Heart right ventricle (tissue), 16 donors: ENCODE measurements at regions not wholly inside any gene's neighbourhood (a gene's known extent, or its start where the extent isn't known, plus 50 kb on each side); places are given as distances from the start of the nearest gene placed in this dataset.
A peak's percentile ranks its signal among the peaks of the same experiment; 100 is the strongest.

Experiments used
- ATAC-seq, 8 donors: fragments of 200-7000 bp; cut with Tn5 transposase; one replicate each; pipeline ENCODE4 v1.9.1; 2020; ENCODE audit warnings: mild to moderate bottlenecking in 8 of 8, moderate library complexity in 8 of 8, moderate number of reproducible peaks in 1 of 8
- DNase-seq, 2 donors: peaks; one replicate each; pipeline ENCODE4 v3.0.0-alpha.2; 2020
- H3K27ac ChIP-seq, 10 donors: fragments of 200-600 bp; sonication (generic) in 2 of 10; one replicate each; pipeline versions ENCODE4 v1.5.0 to v1.8.0; 2020 to 2022; ENCODE audit warnings: mild to moderate bottlenecking in 3 of 10
- H3K27me3 ChIP-seq, 7 donors: fragments of 200-600 bp; one replicate each; pipeline ENCODE4 v1.8.0; 2021 to 2022; ENCODE audit warnings: mild to moderate bottlenecking in 2 of 7
- H3K36me3 ChIP-seq, 9 donors: fragments of 200-600 bp; sonication (generic) in 1 of 9; one replicate each; pipeline versions ENCODE4 v1.5.0 to v1.8.0; 2020 to 2022; ENCODE audit warnings: mild to moderate bottlenecking in 2 of 9
- H3K4me1 ChIP-seq, 9 donors: fragments of 200-600 bp; sonication (generic) in 1 of 9; one replicate each; pipeline versions ENCODE4 v1.5.0 to v1.8.0; 2020 to 2022; ENCODE audit warnings: mild to moderate bottlenecking in 4 of 9
- H3K4me3 ChIP-seq, 10 donors: fragments of 200-600 bp; sonication (generic) in 2 of 10; one replicate each; pipeline versions ENCODE4 v1.5.0 to v1.8.0; 2020 to 2022; ENCODE audit warnings: mild to moderate bottlenecking in 7 of 10, moderate library complexity in 2 of 10
- H3K9me3 ChIP-seq, 11 donors: fragments of 200-600 bp in 10 of 11; sonication (generic) in 2 of 11; one replicate each; pipeline versions ENCODE4 v1.5.0 to v1.8.0; 2013 to 2022; ENCODE audit warnings: mild to moderate bottlenecking in 2 of 11, control low read depth in 1 of 11, moderate library complexity in 1 of 11
- WGBS, 2 donors: extraction: QIAGEN DNeasy Blood & Tissue Kit; methylation state at CpG; one replicate each; pipeline ENCODE4 v1.1.7; 2013; ENCODE audit warnings: inconsistent platforms in 1 of 2; 5-methylcytosine and 5-hydroxymethylcytosine counted together
- intact Hi-C, 10 donors: fragments of 100-400 bp; cut with DNase I; formaldehyde crosslinking; loops; one replicate each; pipeline versions ENCODE4 v1.11.1 to v1.14.2; 2022
- TF ChIP-seq, protein P1 (sequence below), 9 donors: fragments of 200-600 bp; sonication (generic) in 2 of 9; IDR thresholded peaks; one replicate each; pipeline versions ENCODE4 v1.5.0 to v1.8.0; 2021 to 2022; ENCODE audit warnings: antibody characterized with exemption in 9 of 9, mild to moderate bottlenecking in 5 of 9, moderate library complexity in 1 of 9
- donor health status: Arrhythmogenic right ventricular cardiomyopathy.
- donor health status: ischemic (EF 13 %, LVEDD 7.1; RV severe dilation, severe dysfunction).
- donor health status: healthy with polysubstance abuse.
- donor health status: DM: no; HTN: yes; CAD: no.
- donor health status: DM: no; HTN: no; CAD: no.
- donor health status: ischemic (EF 25% LVEDD 6.9; RV normal size, moderate dysfunction).
- donor health status: ischemic (EF 25% LVEDD 5.7; RV mildly dilated, moderate dysfunction).
- donor health status: healthy.
- donor health status: DM: yes; HTN: yes; CAD: no.
- donor health status: Ischemic cardiomyopathy.
- donor health status: ischemic (EF 35%, LVEDD 5.7; RV mildly dilated, moderate dysfunction).
- donor health status: nonischemic (EF 11% LVEDD 7.7; RV severe dilation, severe dysfunction).
- donor health status: DM: yes; HTN: yes; CAD: no.
- donor health status: PGD.
- donor health status: ischemic (EF 29% LVEDD 5.4; RV normal size, mild dysfunction).
- donor health status: nonischemic (EF 23%, LVEDD 6.1; RV moderate dilation, normal function).

DNA sequence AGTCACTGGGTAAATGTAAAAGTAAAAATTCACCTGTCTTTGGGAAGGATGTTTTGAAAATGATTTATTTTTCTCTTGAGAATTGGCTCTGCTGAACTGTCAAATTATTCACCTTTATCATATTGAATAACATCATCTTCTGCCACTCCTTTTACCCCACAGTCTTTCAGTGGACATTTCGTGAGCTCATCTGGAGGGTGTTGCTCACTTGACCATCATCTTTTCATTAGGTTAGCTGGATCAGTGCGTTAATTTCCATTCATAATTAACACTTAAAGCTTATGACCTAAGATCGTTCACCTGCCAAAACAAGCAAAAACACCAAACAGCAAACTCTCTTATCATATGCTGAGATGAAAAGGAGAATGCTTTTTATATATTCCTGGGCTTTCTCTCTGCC is 53.4 kb upstream of the TNFAIP8 start:
- Histone ChIP-seq H3K9me3 (no peaks in the 10 kb centered on the region), H3K27ac (peak overlapping the region in 1 of 10 donors; percentile 48), H3K4me3 (no peak overlapping the region), H3K4me1 (peaks cover 0 to 56% (median 13%) of the 10 kb centered on the region in 9 donors), H3K27me3 (no peaks in the 10 kb centered on the region), H3K36me3 (no peaks in the 10 kb centered on the region)
- TF ChIP-seq, protein P1, sequence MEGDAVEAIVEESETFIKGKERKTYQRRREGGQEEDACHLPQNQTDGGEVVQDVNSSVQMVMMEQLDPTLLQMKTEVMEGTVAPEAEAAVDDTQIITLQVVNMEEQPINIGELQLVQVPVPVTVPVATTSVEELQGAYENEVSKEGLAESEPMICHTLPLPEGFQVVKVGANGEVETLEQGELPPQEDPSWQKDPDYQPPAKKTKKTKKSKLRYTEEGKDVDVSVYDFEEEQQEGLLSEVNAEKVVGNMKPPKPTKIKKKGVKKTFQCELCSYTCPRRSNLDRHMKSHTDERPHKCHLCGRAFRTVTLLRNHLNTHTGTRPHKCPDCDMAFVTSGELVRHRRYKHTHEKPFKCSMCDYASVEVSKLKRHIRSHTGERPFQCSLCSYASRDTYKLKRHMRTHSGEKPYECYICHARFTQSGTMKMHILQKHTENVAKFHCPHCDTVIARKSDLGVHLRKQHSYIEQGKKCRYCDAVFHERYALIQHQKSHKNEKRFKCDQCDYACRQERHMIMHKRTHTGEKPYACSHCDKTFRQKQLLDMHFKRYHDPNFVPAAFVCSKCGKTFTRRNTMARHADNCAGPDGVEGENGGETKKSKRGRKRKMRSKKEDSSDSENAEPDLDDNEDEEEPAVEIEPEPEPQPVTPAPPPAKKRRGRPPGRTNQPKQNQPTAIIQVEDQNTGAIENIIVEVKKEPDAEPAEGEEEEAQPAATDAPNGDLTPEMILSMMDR (IDR thresholded peaks at IDR 0.05), result no peak
- intact Hi-C loops, result no loop called here
- no peak for ATAC-seq
- no peak for DNase-seq
- 78 to 87% methylated on average over 3 of the region's 3 CpGs for WGBS, 2 donors

- peak in 1 of 2 donors; percentile 23 for DNase-seq
- Histone ChIP-seq H3K4me1 (peaks cover 0 to 64% (median 19%) of the 10 kb centered on the region in 9 donors), H3K27ac (peak overlapping the region in 3 of 10 donors; percentile 24 to 48 (median 25)), H3K9me3 (no peaks in the 10 kb centered on the region), H3K27me3 (no peaks in the 10 kb centered on the region), H3K4me3 (no peak overlapping the region), H3K36me3 (no peaks in the 10 kb centered on the region)
- intact Hi-C loops, result no loop called here
- ATAC-seq, result peak in 7 of 8 donors; percentile 51 to 88 (median 70)
- WGBS, 2 donors, result 66 to 69% methylated on average over 5 of the region's 5 CpGs
- TF ChIP-seq, protein P1 (IDR thresholded peaks at IDR 0.05), result no peak
Measured at GRCh38 chr5:119302916-119303897, 52.6 kb upstream of the TNFAIP8 start.

GRCh38 chr5:119304439-119305211 is 51.2 kb upstream of the TNFAIP8 start:
- H3K27ac ChIP-seq, result no peak overlapping the region
- no peaks in the 10 kb centered on the region for H3K36me3 ChIP-seq
- TF ChIP-seq, protein P1 (IDR thresholded peaks at IDR 0.05), result no peak
- 57 to 58% methylated on average over 2 of the region's 2 CpGs for WGBS, 2 donors
- peaks cover 0 to 78% (median 21%) of the 10 kb centered on the region in 9 donors for H3K4me1 ChIP-seq
- H3K9me3 ChIP-seq, result no peaks in the 10 kb centered on the region
- DNase-seq (no peak), ATAC-seq (no peak)
- no peak overlapping the region for H3K4me3 ChIP-seq
- H3K27me3 ChIP-seq, result no peaks in the 10 kb centered on the region
- intact Hi-C loops, result no loop called here
